ENCODE measurements at regions not wholly inside any gene's neighbourhood (a gene's known extent, or its start where the extent isn't known, plus 50 kb on each side); places are given as distances from the start of the nearest gene placed in this dataset.

DNA sequence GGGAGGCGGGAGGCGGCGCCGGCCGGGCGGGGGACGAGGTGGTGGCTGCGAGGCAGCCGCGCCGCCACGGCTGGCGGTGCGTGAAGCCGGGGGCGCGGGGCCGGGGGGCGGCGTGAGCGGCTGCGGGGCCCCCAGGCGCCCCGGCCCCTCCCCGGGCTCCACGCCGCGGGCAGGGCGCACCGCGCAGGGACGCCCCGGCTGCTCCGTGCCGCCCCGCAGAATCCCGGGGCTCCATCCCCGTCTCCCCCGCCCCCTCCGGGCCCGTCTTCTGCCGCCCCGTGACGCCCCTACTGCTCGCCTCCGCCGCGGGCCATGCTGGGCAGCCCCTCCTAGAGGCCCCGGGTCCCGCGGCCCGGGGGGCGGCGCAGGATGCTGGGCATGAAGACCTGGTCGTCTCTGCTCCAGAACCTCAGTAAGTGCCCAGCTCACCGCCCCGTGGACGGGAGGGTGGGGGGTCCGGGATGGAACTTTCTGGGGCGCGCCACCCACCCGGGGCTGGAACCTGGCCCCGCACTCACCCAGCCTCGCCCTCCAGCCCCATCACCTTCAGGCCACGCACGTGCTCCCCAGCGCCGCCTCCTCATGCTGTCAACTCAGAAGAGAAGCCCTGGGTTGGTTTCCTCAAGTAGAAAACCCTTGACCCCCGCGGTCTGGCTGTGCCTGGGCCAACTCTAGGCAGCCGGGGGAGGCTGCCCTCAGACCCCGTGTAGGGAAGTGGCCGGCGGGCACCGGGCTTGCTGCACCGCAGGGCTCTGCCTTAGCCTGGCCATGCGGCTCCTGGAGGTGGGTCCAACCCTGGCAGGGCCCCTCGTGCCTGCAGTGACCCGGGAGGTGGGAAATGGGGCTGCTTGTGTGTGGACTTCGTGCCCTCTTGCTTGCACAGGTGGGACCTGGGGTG, 150.2 kb upstream of the GSE1 start:
- no peak for DNase-seq

DNA sequence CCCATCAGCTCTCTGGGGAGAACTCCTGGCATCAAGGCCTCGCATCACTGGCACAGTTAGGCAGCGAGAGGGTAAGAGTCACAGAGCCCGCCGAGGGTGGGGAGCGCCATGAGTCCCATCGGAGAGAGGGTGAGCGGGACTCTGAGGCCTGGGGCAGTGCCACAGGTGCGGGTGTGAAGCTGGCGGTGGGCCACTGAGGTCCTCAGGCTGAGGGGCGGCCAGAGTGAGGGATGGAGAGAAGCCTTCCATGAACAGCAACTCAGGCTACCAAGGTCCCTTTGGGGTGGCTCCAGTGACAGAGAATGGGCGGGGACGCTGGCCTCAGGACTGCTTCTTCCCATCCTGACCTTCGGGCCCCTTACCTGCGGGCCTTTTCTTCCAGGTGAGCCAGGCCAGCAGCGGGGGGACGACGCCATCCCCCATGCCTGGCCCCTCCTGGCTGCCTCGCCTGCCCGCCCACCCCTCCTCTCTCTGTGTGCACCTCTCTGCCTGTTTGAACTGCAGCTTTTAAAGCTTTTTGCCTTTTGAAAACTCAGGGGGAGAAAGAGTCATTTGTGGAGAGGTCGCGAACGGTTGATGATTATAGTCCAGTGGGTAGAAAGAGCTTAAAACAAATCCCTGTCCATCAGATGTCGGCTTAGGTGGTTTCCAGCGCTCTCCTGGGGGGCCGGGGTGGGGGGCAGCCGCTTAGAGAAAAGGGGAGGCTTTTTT, 149.3 kb upstream of the GSE1 start:
- no peak for DNase-seq

DNA sequence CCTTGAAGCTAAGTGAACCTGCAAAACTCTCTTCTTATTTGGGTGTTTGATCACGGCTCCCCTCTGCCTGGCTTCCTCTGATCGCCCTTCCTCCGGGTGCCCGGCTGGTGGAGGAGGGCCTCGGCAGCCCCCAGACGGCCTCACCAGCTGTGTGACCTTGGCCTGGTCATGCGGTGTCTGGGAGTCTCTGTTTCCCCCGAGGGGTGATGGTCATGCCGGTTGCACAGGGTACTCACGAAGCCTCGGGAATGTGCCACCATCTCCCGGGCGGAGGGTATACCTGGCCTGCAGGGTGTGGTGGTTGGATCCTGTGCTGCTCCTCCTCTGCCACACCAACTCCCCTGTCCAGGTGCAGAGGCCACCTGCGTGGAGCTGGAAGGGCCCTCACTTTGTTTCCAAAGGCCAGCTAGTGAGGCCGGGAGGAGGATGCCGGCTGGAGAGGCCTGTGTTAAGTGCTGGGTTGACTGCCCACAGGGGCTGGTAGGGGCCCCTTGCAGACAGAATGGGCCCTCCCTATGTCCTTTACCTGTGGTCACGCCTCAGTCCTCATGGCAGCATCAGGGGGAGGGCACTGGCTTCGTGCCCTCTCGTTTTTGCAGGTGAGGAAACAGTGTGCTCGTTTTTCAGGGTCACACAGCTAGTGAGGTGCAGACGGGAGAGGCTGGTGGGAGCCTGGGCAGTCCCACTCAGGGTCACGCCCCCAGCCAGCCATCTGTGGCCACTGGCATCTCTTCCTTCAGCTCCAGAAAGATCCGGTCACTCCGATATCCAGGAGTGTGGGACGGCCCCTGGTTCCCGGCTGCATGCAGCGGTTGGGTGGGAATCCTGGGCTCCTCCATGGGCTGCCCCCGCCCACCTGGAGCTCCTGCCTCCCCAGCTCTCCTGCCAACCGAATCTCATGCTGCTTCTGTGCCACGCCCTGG, 148.5 kb upstream of the GSE1 start:
- DNase-seq: no peak

DNA sequence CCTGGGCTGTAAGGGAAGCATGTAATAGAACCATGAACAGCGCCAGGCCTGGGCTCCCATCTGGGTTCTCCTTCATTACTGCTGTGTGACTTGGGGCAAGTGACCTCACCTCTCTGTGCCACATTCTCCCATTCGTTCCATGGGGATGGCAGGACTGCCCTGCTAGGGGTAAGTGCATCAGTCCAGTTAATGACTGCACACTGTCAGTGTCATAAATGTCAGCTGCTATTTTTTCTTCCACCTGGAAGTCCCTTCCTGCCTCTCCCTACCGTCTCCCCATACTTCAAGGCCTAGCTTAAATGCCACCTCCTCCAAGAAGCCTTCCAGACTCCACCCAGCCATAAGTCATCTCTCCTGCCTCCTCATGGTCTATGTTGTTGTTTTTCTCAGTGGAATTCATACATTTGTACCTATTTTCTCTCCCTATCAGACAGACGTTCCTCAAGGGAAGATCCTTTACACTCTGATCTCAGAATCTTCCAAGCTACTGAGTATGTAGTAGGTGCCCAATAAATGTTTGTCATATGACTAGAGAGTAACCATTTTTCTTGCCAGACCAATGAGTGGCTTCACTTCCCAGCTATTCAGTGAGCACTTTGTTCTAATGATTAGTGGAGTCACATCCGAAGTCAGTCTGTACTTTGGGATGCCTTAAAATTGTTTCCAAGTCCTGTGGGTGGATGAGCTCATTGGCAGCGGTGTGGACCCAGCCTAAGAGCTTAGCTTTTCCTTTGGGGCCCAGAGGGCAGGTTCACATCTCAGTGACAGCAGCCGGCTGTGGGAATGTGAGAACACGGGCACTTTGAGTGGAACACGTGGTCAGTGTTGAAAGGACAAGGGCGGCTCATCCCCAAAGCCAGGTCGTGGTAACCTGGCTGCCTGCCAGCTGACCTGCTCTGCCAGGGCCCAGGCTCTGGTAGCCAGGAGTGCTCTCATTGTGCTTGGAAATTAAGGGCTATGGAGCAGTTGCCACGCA, 147.5 kb upstream of the GSE1 start:
- DNase-seq: no peak

DNA sequence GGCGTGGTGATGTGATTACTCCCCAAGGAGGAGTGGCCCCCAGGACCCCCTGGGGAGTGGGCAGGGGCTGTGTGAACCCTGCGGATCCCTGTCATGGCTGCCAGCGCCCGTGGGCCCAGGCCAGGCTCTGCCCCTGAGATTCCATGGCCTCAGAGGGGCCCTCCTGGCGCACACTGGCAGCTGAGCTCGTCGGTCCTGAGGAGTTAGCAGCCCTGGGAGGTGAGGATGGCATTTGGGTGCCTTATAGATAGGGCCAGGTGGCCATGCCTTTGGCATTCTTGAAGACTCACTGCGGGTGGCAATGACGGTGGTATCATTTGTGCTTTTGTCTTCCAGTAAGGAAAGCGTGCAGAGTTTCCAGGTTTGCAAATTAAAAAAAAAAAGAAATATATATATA, 146.8 kb upstream of the GSE1 start:
- no peak for DNase-seq

DNA sequence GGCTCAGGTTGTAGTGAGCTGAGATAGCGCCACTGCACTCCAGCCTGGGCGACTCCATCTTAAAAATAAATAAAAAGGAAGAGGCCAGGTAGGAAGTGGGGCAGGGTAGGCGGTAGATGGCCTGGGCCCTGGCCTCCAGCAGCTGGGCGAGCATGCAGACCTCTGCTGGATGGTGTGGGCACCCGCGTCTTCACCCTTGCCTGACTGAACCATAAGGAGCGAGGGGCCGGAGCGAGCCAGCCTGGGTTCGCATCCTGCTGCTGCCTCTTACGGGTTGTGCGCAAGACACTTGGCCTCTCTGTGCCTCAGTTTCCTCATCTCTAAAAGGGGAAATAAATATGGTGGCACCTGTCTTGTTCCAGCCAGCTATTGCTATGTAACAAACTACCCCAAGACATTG, 146.1 kb upstream of the GSE1 start:
- no peak for DNase-seq

DNA sequence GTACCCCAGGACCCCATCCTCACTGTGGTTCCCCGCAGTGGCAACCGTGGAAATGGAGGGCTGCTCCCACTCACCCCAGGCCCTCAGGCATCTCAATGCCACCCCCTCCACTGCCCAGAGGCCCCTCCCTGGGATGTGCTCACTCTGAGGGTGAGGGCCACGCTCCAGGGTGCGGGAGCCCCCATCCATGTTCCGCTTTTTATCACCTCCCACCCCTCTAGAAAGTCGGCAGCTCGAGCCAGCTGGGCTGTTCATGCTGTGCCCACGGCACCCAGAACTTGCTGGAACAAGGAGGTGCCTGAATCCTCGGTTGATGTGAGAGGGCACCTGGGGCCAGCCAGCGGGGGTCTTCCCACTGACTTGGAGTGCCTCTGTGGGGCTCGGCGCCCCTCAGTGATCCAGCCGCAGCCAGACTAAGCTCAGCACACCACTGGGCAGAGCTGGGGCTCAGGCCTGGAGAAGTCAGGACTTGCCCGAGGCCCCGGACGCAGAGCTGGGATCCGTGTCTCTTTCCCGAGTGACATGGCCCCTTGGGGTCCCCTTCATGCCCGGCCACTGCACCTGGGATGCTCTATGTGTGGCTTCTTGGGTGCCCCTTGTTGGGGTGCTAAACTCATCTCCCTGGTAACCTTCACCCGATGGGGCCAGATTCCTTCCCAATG, 143.1 kb upstream of the GSE1 start:
- no peak for DNase-seq

DNA sequence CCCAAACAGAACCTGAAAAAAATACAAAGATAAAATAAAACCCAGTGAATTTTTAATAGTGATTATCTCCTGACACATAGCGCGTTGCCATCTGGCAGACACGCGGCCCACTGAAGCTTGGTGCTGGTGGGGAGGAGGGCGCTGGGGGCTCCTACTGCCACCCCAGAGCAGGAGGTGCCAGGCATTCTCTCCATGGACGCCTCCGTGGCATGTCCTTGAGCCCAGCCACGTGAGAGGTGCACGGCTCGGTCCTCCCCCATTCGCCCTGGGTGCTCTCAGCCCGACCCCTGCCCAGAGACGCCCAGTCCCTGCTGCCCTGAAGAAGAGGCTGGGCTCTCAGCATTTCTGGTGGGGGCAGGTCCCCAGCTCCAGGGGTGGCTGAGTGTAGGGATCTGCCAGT, 142.2 kb upstream of the GSE1 start:
- DNase-seq: no peak

DNA sequence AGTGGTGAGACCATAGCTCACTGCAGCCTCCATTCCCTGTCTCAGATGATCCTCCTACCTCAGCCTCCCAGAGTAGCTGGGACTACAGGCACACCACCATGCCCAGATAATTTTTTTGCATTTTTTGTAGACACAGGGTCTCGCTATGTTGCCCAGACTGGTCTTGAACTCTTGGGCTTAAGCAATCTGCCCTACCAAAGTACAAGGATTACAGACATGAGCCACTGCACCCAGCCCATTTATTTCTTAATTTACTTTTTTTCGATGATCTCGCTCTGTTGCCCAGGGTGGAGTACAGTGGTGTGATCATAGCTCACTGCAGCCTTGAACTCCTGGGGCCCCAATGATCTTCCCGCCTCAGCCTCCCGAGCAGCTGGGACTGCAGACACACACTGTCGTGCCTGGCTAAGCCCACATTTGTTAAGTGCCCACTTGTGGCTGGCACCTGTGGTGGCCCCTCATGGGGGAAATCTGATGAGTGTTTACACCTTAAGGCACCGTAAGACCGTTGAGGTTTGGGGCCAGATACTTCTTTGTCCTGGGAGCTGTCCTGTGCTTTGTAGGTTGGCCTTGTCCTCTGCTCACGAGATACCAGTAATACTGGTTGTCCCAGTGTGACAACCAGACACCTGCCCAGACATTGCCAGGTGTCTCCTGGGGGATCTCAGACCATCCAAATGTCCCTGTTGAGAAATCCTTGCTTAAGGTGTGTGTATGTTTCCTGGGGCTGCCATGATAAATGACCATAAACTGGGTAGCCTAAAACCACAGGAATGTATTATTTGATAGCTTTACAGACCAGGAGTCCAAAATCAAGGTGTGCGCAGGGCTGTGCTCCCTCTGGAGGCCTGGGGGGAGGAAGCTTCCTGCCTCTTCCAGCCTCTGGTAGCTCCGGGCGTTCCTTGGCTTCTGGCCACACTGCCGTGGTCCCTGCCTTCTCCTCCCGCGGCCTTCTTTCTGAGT, 141.4 kb upstream of the GSE1 start:
- no peak for DNase-seq

DNA sequence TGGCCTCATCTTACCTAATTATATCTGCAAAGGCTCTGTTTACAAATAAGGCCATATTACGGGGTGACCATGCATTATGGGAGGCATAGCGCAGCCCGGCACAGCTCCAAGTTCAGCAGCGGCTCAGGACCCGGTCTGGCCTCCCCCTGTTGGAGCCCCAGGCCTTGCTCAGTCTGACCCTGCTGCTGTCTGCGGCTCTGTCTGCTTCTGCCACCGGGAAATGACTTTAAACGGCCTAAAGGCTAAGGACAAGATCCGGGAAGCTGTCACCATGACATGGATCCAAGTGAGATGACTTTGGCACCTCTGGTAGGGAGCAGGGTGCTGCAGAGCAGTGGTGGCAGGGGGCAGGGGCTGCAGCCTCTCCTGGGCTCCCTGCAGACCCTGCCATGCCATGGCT, 140.6 kb upstream of the GSE1 start:
- DNase-seq: no peak

DNA sequence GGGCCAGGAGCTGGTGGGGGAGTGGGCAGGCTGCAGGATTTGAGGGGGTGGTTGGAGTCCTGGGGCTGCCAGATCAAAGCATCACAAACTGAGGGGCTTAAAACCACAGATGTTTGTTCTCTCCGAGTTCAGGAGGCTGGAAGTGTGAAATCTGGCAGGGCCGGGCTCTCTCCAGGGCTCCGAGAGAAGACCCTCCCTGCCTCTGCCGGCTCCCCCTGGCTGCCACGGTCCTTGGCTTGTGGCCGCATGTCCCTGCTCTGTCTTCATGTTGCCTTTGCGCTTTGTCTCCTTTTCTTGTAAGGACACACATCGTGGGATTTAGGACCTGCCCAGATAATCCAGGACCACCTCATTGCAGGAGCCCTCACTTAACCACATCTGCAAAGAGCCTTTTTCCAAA, 139.8 kb upstream of the GSE1 start:
- DNase-seq: no peak

DNA sequence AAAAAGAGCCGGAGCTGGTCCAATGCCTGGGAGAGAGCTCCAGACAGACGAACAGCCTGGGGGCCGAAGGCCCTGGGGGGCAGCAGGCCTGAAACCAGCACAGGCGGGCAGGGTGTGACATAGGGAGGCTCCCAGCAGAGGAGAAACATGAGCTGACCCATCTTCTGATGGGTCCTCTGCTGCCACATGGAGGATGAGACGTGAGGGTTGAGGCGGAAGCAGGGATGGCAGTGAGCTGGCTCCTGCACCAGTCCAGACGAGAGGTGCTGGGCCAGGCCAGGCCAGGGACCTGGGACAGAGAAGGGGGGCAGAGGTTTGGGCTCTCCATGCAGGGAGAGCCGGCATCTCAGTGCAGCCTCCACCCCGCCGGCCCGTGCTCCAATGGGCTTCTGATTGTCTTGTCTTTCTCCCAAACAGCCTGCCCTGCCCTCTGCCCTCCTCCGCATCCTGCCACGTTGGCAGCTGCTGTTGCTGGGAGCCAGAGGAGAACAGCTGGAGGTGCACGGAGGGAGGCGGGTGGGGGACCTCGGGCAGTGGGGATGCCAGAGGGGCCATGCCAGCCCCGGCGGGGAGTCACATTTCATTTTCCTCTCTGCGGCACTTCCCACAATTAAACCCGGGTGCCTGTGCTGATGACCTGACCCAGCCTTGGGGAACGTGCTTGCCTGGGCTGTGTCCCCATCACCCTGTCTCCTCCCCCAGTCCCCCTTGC, 139.1 kb upstream of the GSE1 start:
- no peak for DNase-seq

DNA sequence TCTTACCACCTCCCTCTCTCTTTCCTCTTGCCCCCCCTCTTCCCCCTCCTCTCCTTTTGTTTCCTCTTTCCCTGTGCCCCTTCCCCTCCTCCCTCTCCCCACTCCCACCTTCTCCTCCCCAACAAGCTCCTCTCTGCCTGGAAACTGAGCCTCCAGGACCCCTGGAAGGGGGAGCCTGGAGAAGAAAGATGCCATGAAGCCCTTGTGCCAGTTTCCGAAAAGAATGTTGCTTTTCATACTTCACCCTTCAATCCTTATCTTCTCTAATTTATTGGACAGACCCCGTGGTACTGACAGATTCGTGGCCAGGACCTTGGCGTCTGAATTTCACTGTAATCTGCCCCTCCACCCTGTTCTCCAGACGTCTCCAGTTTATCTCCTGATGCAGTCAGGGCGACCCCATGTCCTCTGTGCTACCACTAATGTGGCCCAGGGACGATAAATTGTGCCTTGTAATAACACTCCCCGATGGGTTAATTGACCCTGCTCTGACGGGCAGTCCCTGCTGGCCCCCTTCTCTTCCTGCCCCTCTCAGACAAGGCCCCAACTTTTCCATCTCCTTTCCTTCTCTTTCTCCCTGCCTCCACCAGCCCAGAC, 138.4 kb upstream of the GSE1 start:
- no peak for DNase-seq

DNA sequence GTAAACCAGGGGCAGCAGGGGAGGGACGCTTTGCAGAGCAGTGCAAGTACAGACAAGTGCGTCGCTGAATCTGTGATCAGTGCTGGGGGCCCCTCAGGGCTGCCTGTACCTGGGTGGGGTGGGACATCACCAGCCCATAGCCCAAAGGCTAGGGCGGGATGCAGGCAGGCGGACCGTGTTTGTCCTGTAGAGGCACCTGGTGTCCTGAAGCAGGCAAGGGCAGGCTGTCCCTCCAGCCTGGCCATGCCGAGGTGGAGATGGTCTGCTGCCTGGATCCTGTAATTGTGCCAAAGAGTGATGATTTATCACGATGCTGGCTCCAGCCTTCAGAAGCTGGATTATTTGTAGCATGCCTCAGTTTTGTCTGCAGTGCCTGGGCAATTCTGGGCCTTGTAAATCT, 137.9 kb upstream of the GSE1 start:
- no peak for DNase-seq

DNA sequence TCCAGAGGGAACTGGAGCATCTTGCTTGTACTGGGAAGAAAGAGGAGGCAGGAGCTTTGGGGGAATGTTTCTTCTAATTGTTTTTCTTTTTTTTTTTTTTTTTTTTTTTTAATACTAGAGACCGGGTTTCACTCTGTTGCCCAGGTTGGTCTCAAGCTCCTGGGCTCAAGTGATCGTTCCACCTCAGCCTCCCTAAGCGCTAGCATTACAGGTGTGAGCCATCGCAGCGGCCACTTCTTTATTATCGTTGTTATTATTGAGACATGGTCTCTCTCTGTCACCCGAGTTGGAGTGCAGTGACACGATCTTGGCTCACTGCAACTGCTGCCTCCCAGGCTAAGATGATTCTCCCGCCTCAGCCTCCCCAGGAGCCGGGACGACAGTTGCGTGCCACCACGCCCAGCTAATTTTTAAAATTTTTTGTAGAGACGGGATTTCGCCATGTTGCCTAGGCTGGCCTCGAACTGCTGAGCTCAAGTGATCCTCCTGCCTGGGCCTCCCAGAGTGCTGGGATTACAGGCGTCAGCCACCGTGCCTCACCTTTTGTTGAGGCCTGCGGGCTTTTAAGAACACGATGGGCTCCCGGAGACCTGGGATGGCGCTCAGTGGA, 137.3 kb upstream of the GSE1 start:
- DNase-seq: no peak

DNA sequence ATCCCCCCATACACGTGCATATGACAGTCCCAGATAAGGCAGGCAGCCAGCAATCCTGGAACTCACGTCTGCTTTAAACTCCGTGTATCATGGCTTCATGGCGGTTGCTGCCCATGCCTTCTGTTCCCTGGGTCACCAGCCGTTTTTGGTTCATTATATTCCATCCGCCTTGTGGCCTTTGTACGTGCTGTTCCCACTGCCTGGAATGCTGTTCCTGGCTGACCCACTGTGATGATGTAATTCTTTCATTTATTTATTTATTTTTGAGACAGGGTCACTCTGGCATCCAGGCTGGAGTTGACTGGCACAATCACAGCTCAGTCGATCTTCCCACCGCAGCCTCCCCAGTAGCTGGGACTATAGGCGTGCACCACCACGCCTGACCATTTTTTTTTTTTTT, 136.7 kb upstream of the GSE1 start:
- DNase-seq: no peak

DNA sequence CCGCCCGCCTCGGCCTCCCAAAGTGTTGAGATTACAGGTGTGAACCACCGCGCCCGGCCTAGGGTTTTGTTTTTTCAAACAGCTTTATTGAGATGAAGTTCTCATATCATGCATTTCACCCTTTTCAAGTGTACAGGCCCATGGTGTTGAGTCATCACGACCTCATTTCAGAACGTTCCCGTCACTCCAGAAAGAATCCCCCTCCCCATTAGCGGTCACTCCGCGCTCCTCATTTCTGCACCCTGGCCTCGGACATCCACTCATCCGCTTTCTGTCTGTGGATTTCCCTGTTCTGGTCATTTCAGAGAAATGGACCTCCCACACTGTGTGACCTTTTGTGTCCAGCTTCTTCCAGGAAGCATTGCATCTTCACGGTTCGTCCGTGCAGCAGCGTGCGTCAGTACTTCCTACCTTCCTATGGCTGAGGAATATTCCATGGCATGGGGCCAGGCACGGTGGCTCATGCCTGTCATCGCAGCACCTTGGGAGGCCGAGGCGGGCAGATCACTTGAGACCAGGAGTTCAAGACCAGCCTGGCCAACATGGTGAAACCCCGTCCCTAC, 135.2 kb upstream of the GSE1 start:
- no peak for DNase-seq

DNA sequence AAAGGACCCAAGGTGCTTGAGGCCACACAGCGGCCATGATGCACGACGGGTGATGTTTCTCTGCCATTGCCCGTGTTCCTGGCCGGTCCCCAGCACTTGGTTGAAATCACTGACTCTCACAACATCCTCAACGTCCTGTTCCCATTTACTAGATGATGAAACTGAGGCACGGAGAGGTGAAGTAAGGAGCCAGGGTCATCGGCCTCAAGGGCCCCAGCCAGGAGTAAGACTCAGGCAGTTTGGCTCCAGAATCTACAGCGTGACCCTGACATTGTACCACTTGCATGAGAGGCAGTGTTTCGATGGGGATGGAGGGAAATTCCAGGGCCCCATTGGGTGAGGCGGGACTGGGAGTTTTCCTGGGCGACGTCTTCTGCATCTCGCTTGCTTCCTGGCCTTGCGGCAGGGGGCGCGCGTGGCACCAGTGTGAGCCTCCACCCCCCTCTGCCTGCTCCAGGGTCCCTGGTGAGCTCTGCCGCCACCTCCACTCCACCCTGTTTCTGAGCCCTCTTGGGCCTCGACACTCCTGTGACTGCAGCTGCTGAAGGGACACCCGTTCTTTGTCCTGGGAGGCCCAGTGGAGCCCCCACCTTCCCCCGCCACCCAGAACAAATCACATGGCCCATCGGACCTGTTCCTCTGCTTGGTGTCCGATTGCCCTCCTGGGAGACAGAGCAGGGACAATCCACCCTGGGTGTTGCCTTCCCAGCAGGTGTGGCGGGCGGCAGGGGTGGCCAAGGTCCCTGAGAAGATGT, 133.0 kb upstream of the GSE1 start:
- DNase-seq: no peak
